Middle frontal gyrus (tissue), 1 donor: ENCODE measurements at regions not wholly inside any gene's neighbourhood (a gene's known extent, or its start where the extent isn't known, plus 50 kb on each side); places are given as distances from the start of the nearest gene placed in this dataset.
"Not testable (repeated sequence)": the region's sequence is repeated elsewhere in the genome, so short reads cannot be mapped to it uniquely, and the experiment has no call there.

ENCODE experiments used
- DNase-seq: peaks from one replicate; pipeline ENCODE4 v3.0.0-alpha.2; 2015; ENCODE audit warnings: low spot score; ENCODE audit errors: extremely low spot score

- DNase-seq: no peak
Observed at GRCh38 chr10:83734278-83734677, 405.0 kb upstream of the GHITM start.

- DNase-seq: no peak
Observed at GRCh38 chr10:83736008-83736407, 403.3 kb upstream of the GHITM start.

GRCh38 chr10:83750604-83751003, 388.7 kb upstream of the GHITM start:
- no peak for DNase-seq

GRCh38 chr10:83753490-83753889, 385.8 kb upstream of the GHITM start:
- DNase-seq: no peak

- no peak for DNase-seq
Observed at GRCh38 chr10:83754857-83755256, 384.5 kb upstream of the GHITM start.

- DNase-seq: no peak
Observed at GRCh38 chr10:83760142-83760541, 379.2 kb upstream of the GHITM start.

- DNase-seq: no peak
Observed at GRCh38 chr10:83764666-83765065, 374.6 kb upstream of the GHITM start.

GRCh38 chr10:83765731-83766130, 373.6 kb upstream of the GHITM start:
- DNase-seq: no peak

- DNase-seq: no peak
Observed at GRCh38 chr10:83769281-83769820, 370.0 kb upstream of the GHITM start.

GRCh38 chr10:83786701-83787100, 352.6 kb upstream of the GHITM start:
- not testable (repeated sequence) for DNase-seq

GRCh38 chr10:83801983-83802382, 337.3 kb upstream of the GHITM start:
- no peak for DNase-seq

GRCh38 chr10:83806717-83807116, 332.6 kb upstream of the GHITM start:
- no peak for DNase-seq

GRCh38 chr10:83809001-83809400, 330.3 kb upstream of the GHITM start:
- no peak for DNase-seq

GRCh38 chr10:83816942-83817341, 322.4 kb upstream of the GHITM start:
- no peak for DNase-seq

- DNase-seq: no peak
Observed at GRCh38 chr10:83817797-83818196, 321.5 kb upstream of the GHITM start.

- no peak for DNase-seq
Observed at GRCh38 chr10:83819609-83820008, 319.7 kb upstream of the GHITM start.

GRCh38 chr10:83820033-83820432, 319.3 kb upstream of the GHITM start:
- DNase-seq: no peak

GRCh38 chr10:83824099-83824498, 315.2 kb upstream of the GHITM start:
- no peak for DNase-seq

- no peak for DNase-seq
Observed at GRCh38 chr10:83834096-83834495, 305.2 kb upstream of the GHITM start.

GRCh38 chr10:83835945-83836745, 303.2 kb upstream of the GHITM start:
- no peak for DNase-seq

- DNase-seq: no peak
Observed at GRCh38 chr10:83848677-83849076, 290.6 kb upstream of the GHITM start.

GRCh38 chr10:83849150-83849549, 290.2 kb upstream of the GHITM start:
- DNase-seq: no peak

- no peak for DNase-seq
Observed at GRCh38 chr10:83852146-83852545, 287.2 kb upstream of the GHITM start.
